ENCODE measurements at regions not wholly inside any gene's neighbourhood (a gene's known extent, or its start where the extent isn't known, plus 50 kb on each side); places are given as distances from the start of the nearest gene placed in this dataset.

DNA sequence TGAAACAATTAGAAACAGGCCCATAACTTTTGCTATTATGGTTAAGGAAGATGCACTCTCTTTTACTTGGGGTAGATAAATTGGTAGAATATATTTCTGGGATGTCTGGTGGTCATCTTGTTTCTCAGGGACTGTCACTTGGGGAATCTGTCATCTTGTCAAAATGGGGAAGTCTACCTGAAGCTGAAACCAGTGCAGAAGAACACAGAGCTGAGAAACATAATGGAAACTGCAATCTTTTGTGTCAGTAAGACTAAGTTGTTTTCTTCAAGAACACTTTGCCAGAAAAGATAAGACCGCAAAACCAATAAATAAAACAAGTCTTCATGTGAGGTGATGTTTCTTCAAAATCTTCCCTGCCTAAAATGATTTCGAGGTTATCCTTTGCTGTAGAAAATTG, 92.0 kb downstream of the NAA11 start:
- Histone ChIP-seq H2AFZ (ENCODE audit: low read depth) (no peak overlapping the region), H3K4me1 (ENCODE audit: low read depth, poor library complexity, severe bottlenecking) (peaks cover 6% of the 10 kb centered on the region), H3K9ac (no peak overlapping the region), H3K27me3 (ENCODE audit: insufficient read depth, low read depth) (no peaks in the 10 kb centered on the region), H3K4me3 (IDR thresholded peaks at IDR 0.05; ENCODE audit: insufficient read depth, low read depth, low read length) (no peak overlapping the region), H3K79me2 (ENCODE audit: insufficient read depth, low read depth) (no peaks in the 10 kb centered on the region), H3K36me3 (ENCODE audit: insufficient read depth) (no peaks in the 10 kb centered on the region; the same call in 1 of the 2 replicates), H4K20me1 (ENCODE audit: insufficient read depth) (no peaks in the 10 kb centered on the region), H3K4me2 (0 out of 2 replicates have a peak overlapping the region, but pooled peaks have one; percentile 17), H3K27ac (no peak overlapping the region)
- TF ChIP-seq, protein P1, sequence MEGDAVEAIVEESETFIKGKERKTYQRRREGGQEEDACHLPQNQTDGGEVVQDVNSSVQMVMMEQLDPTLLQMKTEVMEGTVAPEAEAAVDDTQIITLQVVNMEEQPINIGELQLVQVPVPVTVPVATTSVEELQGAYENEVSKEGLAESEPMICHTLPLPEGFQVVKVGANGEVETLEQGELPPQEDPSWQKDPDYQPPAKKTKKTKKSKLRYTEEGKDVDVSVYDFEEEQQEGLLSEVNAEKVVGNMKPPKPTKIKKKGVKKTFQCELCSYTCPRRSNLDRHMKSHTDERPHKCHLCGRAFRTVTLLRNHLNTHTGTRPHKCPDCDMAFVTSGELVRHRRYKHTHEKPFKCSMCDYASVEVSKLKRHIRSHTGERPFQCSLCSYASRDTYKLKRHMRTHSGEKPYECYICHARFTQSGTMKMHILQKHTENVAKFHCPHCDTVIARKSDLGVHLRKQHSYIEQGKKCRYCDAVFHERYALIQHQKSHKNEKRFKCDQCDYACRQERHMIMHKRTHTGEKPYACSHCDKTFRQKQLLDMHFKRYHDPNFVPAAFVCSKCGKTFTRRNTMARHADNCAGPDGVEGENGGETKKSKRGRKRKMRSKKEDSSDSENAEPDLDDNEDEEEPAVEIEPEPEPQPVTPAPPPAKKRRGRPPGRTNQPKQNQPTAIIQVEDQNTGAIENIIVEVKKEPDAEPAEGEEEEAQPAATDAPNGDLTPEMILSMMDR (conservative IDR thresholded peaks at IDR 0.05; ENCODE audit: low read depth, low read length) = no peak

GRCh38 chr4:79232540-79232939, 93.3 kb downstream of the NAA11 start:
- Histone ChIP-seq H3K4me1 (ENCODE audit: low read depth, poor library complexity, severe bottlenecking) (peaks cover 6% of the 10 kb centered on the region), H3K27ac (no peak overlapping the region), H4K20me1 (ENCODE audit: insufficient read depth) (no peaks in the 10 kb centered on the region), H3K79me2 (ENCODE audit: insufficient read depth, low read depth) (no peaks in the 10 kb centered on the region), H3K4me2 (no peak overlapping the region), H2AFZ (ENCODE audit: low read depth) (no peak overlapping the region), H3K9ac (no peak overlapping the region), H3K36me3 (ENCODE audit: insufficient read depth) (no peaks in the 10 kb centered on the region; the same call in 1 of the 2 replicates), H3K4me3 (IDR thresholded peaks at IDR 0.05; ENCODE audit: insufficient read depth, low read depth, low read length) (no peak overlapping the region), H3K27me3 (ENCODE audit: insufficient read depth, low read depth) (no peaks in the 10 kb centered on the region)
- TF ChIP-seq, protein P1 (conservative IDR thresholded peaks at IDR 0.05; ENCODE audit: low read depth, low read length) = no peak

GRCh38 chr4:79227860-79228259, 98.0 kb downstream of the NAA11 start:
- Histone ChIP-seq H4K20me1 (ENCODE audit: insufficient read depth) (no peaks in the 10 kb centered on the region), H3K27ac (no peak overlapping the region), H3K4me3 (IDR thresholded peaks at IDR 0.05; ENCODE audit: insufficient read depth, low read depth, low read length) (no peak overlapping the region), H3K36me3 (ENCODE audit: insufficient read depth) (no peaks in the 10 kb centered on the region), H3K9ac (no peak overlapping the region), H2AFZ (ENCODE audit: low read depth) (no peak overlapping the region), H3K79me2 (ENCODE audit: insufficient read depth, low read depth) (no peaks in the 10 kb centered on the region), H3K4me1 (ENCODE audit: low read depth, poor library complexity, severe bottlenecking) (peaks cover 30% of the 10 kb centered on the region), H3K4me2 (no peak overlapping the region), H3K27me3 (ENCODE audit: insufficient read depth, low read depth) (no peaks in the 10 kb centered on the region)
- TF ChIP-seq, protein P1 (conservative IDR thresholded peaks at IDR 0.05; ENCODE audit: low read depth, low read length) = no peak

DNA sequence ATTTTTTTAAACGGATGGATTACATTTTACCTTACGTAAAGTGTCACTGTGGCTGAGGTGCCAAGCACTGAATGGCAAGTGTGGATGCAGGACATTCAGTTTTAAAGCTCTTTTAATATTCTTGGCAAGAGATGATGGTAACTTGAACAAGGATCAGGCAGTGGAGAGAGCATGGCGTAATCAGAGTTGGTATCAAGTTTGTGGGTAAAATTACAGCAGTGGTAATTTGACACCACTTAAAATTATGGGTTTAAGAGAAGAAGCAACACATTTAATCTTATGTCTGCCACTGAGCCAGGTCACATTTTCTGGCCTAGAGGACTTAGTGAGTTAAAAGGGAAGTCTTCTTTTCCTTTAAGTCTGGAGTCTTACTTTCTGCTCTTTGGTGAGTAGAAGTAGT, 100.5 kb downstream of the NAA11 start:
- TF ChIP-seq, protein P1 (conservative IDR thresholded peaks at IDR 0.05; ENCODE audit: low read depth, low read length) = no peak
- H3K4me3 ChIP-seq (IDR thresholded peaks at IDR 0.05; ENCODE audit: insufficient read depth, low read depth, low read length) = no peak overlapping the region
- no peaks in the 10 kb centered on the region for H4K20me1 ChIP-seq (ENCODE audit: insufficient read depth)
- H3K27me3 ChIP-seq (ENCODE audit: insufficient read depth, low read depth) = no peaks in the 10 kb centered on the region
- no peak overlapping the region for H3K9ac ChIP-seq
- H3K4me2 ChIP-seq = peak overlapping the region; percentile 72
- peak overlapping the region; percentile 10; the same call in 1 of the 2 replicates for H2AFZ ChIP-seq (ENCODE audit: low read depth)
- peaks cover 30% of the 10 kb centered on the region for H3K4me1 ChIP-seq (ENCODE audit: low read depth, poor library complexity, severe bottlenecking)
- peak overlapping the region; percentile 54; the same call in 1 of the 2 replicates for H3K27ac ChIP-seq
- no peaks in the 10 kb centered on the region for H3K79me2 ChIP-seq (ENCODE audit: insufficient read depth, low read depth)
- no peaks in the 10 kb centered on the region for H3K36me3 ChIP-seq (ENCODE audit: insufficient read depth)
